NCI-H446 (cell line): ENCODE measurements at regions not wholly inside any gene's neighbourhood (a gene's known extent, or its start where the extent isn't known, plus 50 kb on each side); places are given as distances from the start of the nearest gene placed in this dataset.

Experiments used
- DNase-seq, 2 experiments: peaks; one replicate each; lab custom pipeline; 2025; lab: John Stamatoyannopoulos, UW

- no peak for DNase-seq
These were observed 1578.4 kb upstream of the IGFBP7 start for GRCh38 chr4:58688568-58688967.

- DNase-seq, result no peak
These were observed 1569.7 kb upstream of the IGFBP7 start for GRCh38 chr4:58679886-58680285.

- DNase-seq, result no peak
These were observed 1568.9 kb upstream of the IGFBP7 start for GRCh38 chr4:58679051-58679450.

- no peak for DNase-seq
These were observed 1559.6 kb upstream of the IGFBP7 start for GRCh38 chr4:58669783-58670182.

GRCh38 chr4:58665649-58666048 lies 1555.5 kb upstream of the IGFBP7 start:
- DNase-seq, result no peak

- DNase-seq, result no peak
These were observed 1548.5 kb upstream of the IGFBP7 start for GRCh38 chr4:58658701-58659100.

- no peak for DNase-seq
These were observed 1543.1 kb upstream of the IGFBP7 start for GRCh38 chr4:58653251-58653650.

- DNase-seq, result peak in 1 of 2 experiments; percentile 80
These were observed 1539.0 kb upstream of the IGFBP7 start for GRCh38 chr4:58649226-58649625.

GRCh38 chr4:58646126-58646525 lies 1535.9 kb upstream of the IGFBP7 start:
- no peak for DNase-seq

- no peak for DNase-seq
These were observed 1534.4 kb upstream of the IGFBP7 start for GRCh38 chr4:58644549-58644948.

GRCh38 chr4:58636381-58636780 lies 1526.2 kb upstream of the IGFBP7 start:
- no peak for DNase-seq

- DNase-seq, result no peak
These were observed 1507.0 kb upstream of the IGFBP7 start for GRCh38 chr4:58617226-58617625.

- DNase-seq, result no peak
These were observed 1500.8 kb upstream of the IGFBP7 start for GRCh38 chr4:58611012-58611411.

GRCh38 chr4:58606303-58606702 lies 1496.1 kb upstream of the IGFBP7 start:
- DNase-seq, result no peak

- no peak for DNase-seq
These were observed 1493.8 kb upstream of the IGFBP7 start for GRCh38 chr4:58603951-58604350.

- DNase-seq, result no peak
These were observed 1492.7 kb upstream of the IGFBP7 start for GRCh38 chr4:58602731-58603359.

GRCh38 chr4:58602022-58602421 lies 1491.8 kb upstream of the IGFBP7 start:
- no peak for DNase-seq

GRCh38 chr4:58600290-58600689 lies 1490.1 kb upstream of the IGFBP7 start:
- no peak for DNase-seq

- DNase-seq, result no peak
These were observed 1480.5 kb upstream of the IGFBP7 start for GRCh38 chr4:58590722-58591121.

GRCh38 chr4:58587856-58588255 lies 1477.7 kb upstream of the IGFBP7 start:
- no peak for DNase-seq

- no peak for DNase-seq
These were observed 1456.1 kb upstream of the IGFBP7 start for GRCh38 chr4:58566260-58566659.

- no peak for DNase-seq
These were observed 1454.7 kb upstream of the IGFBP7 start for GRCh38 chr4:58564695-58565475.

- DNase-seq, result no peak
These were observed 1451.0 kb upstream of the IGFBP7 start for GRCh38 chr4:58561170-58561569.

- DNase-seq, result no peak
These were observed 1450.6 kb upstream of the IGFBP7 start for GRCh38 chr4:58560736-58561135.
